ENCODE measurements at regions not wholly inside any gene's neighbourhood (a gene's known extent, or its start where the extent isn't known, plus 50 kb on each side); places are given as distances from the start of the nearest gene placed in this dataset.

- TF ChIP-seq CTCF (IDR thresholded peaks at IDR 0.05) = no peak
- H3K9me3 ChIP-seq = no peaks in the 10 kb centered on the region
- no peak overlapping the region for H3K27ac ChIP-seq
- H3K27me3 ChIP-seq = no peaks in the 10 kb centered on the region
- no peaks in the 10 kb centered on the region for H3K36me3 ChIP-seq
- no peak overlapping the region for H3K4me3 ChIP-seq (ENCODE audit: low read depth in 1 of 2, low read length in 1 of 2)
- H3K4me1 ChIP-seq (ENCODE audit: control insufficient read depth in 1 of 2, insufficient read depth in 1 of 2, low read depth in 1 of 2, low read length in 1 of 2) = no peaks in the 10 kb centered on the region
Observed at GRCh38 chr9:90245661-90246060, 397.0 kb downstream of the DIRAS2 start.

- H3K27me3 ChIP-seq = no peaks in the 10 kb centered on the region
- no peaks in the 10 kb centered on the region for H3K36me3 ChIP-seq
- no peak overlapping the region for H3K27ac ChIP-seq
- H3K4me1 ChIP-seq (ENCODE audit: control insufficient read depth in 1 of 2, insufficient read depth in 1 of 2, low read depth in 1 of 2, low read length in 1 of 2) = peaks cover 8 to 9% of the 10 kb centered on the region in 2 experiments
- H3K9me3 ChIP-seq = no peaks in the 10 kb centered on the region
- TF ChIP-seq CTCF (IDR thresholded peaks at IDR 0.05) = no peak
- no peak overlapping the region for H3K4me3 ChIP-seq (ENCODE audit: low read depth in 1 of 2, low read length in 1 of 2)
Observed at GRCh38 chr9:90249094-90249493, 393.5 kb downstream of the DIRAS2 start.

- H3K4me1 ChIP-seq (ENCODE audit: control insufficient read depth in 1 of 2, insufficient read depth in 1 of 2, low read depth in 1 of 2, low read length in 1 of 2) = peaks cover 22 to 25% of the 10 kb centered on the region in 2 experiments
- H3K27ac ChIP-seq = peak overlapping the region; percentile 35
- TF ChIP-seq CTCF (IDR thresholded peaks at IDR 0.05) = no peak
- no peaks in the 10 kb centered on the region for H3K36me3 ChIP-seq
- H3K4me3 ChIP-seq (ENCODE audit: low read depth in 1 of 2, low read length in 1 of 2) = no peak overlapping the region
- H3K27me3 ChIP-seq = no peaks in the 10 kb centered on the region
- H3K9me3 ChIP-seq = no peaks in the 10 kb centered on the region
Observed at GRCh38 chr9:90251316-90251715, 391.3 kb downstream of the DIRAS2 start.

GRCh38 chr9:90256345-90256744 is 386.3 kb downstream of the DIRAS2 start:
- no peaks in the 10 kb centered on the region for H3K36me3 ChIP-seq
- TF ChIP-seq CTCF (IDR thresholded peaks at IDR 0.05) = no peak

GRCh38 chr9:90259311-90260246 is 383.0 kb downstream of the DIRAS2 start:
- H3K4me3 ChIP-seq (ENCODE audit: low read depth in 1 of 2, low read length in 1 of 2) = no peak overlapping the region
- TF ChIP-seq CTCF (IDR thresholded peaks at IDR 0.05) = no peak
- no peak overlapping the region for H3K27ac ChIP-seq
- no peaks in the 10 kb centered on the region for H3K36me3 ChIP-seq
- no peaks in the 10 kb centered on the region for H3K27me3 ChIP-seq
- H3K4me1 ChIP-seq (ENCODE audit: control insufficient read depth in 1 of 2, insufficient read depth in 1 of 2, low read depth in 1 of 2, low read length in 1 of 2) = peaks cover 24 to 25% of the 10 kb centered on the region in 2 experiments
- H3K9me3 ChIP-seq = no peaks in the 10 kb centered on the region

More at GRCh38 chr9:90256345-90256744, 386.3 kb downstream of the DIRAS2 start:
- Histone ChIP-seq H3K9me3 (no peaks in the 10 kb centered on the region), H3K4me1 (ENCODE audit: control insufficient read depth in 1 of 2, insufficient read depth in 1 of 2, low read depth in 1 of 2, low read length in 1 of 2) (peaks cover 25 to 28% of the 10 kb centered on the region in 2 experiments), H3K4me3 (ENCODE audit: low read depth in 1 of 2, low read length in 1 of 2) (no peak overlapping the region), H3K27me3 (no peaks in the 10 kb centered on the region), H3K27ac (peak overlapping the region; percentile 78)

Measured in neutrophil (primary cell).